OCI-LY3 (cell line): ENCODE measurements at regions not wholly inside any gene's neighbourhood (a gene's known extent, or its start where the extent isn't known, plus 50 kb on each side); places are given as distances from the start of the nearest gene placed in this dataset.
"Not testable (repeated sequence)": the region's sequence is repeated elsewhere in the genome, so short reads cannot be mapped to it uniquely, and the experiment has no call there.

Source experiments
- CTCF ChIP-seq: fragments of 200-600, 300-600 bp; sonication (generic); IDR thresholded peaks from 2 replicates; pipeline ENCODE4 v1.5.1; 2014; ENCODE audit warnings: antibody characterized with exemption, low read length, low read depth
- EZH2phosphoT487 ChIP-seq: fragments of 200-600 bp; shearing (Covaris generic); IDR thresholded peaks from 2 replicates; pipeline ENCODE4 v1.6.1; 2018; ENCODE audit warnings: antibody characterized with exemption, mixed run types, low read depth

DNA sequence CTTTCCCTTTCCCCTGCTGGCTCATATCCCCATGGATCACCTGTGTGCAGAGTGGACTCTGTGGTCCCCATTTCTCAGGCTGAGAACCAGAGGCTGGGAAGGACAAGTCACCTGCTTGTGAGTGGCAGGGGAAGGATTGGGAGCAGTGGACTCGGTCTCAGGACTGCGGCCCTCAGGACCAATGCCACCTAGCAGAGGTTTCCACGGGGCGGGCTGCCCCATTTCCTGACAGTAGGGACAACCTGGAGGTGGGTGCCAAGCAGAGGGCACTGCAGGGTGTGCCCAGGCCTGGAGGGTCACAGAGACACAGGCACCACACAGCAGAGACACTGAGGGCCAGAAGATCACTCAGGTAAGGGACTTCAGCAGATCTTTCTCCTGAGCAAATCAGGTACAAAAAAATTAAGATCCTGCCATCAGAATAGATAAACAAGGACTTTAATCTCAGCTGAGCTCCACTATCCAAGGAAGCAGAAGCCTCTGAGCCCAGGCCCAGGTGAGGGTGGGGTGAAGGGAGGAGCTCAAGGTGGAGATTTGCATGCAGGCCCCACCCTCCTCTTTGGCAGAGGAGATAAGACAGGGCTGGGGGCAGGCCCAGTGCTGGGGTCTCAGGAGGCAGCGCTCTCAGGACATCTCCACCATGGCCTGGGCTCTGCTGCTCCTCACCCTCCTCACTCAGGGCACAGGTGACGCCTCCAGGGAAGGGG is 113.8 kb downstream of the GGTLC2 start:
- not testable (repeated sequence) for TF ChIP-seq CTCF, EZH2phosphoT487
